ENCODE measurements at regions not wholly inside any gene's neighbourhood (a gene's known extent, or its start where the extent isn't known, plus 50 kb on each side); places are given as distances from the start of the nearest gene placed in this dataset.

DNA sequence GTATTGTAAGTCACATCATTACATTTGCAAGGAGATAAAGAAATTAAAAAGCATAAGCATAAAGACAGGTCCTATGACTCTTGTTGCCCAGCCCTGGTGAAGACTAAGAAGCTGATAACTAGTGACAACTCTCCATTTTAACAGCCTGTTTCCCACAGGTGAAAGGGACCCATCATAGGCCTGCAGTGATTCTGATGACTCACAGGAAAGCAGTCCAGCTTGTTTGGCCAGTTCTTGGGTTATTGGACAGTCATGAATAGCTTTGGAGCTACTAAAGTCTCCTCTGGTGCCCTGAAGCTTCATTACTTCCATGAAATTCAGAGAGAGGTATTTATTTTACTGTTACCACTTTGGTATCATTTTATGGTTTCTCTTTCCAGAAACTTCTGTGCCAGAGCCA, 55.5 kb upstream of the DYRK2 start:
- TF ChIP-seq, protein P1, sequence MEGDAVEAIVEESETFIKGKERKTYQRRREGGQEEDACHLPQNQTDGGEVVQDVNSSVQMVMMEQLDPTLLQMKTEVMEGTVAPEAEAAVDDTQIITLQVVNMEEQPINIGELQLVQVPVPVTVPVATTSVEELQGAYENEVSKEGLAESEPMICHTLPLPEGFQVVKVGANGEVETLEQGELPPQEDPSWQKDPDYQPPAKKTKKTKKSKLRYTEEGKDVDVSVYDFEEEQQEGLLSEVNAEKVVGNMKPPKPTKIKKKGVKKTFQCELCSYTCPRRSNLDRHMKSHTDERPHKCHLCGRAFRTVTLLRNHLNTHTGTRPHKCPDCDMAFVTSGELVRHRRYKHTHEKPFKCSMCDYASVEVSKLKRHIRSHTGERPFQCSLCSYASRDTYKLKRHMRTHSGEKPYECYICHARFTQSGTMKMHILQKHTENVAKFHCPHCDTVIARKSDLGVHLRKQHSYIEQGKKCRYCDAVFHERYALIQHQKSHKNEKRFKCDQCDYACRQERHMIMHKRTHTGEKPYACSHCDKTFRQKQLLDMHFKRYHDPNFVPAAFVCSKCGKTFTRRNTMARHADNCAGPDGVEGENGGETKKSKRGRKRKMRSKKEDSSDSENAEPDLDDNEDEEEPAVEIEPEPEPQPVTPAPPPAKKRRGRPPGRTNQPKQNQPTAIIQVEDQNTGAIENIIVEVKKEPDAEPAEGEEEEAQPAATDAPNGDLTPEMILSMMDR (IDR thresholded peaks at IDR 0.05), result no peak
- TF ChIP-seq EZH2 (IDR thresholded peaks at IDR 0.05), result no peak
